ENCODE measurements at regions not wholly inside any gene's neighbourhood (a gene's known extent, or its start where the extent isn't known, plus 50 kb on each side); places are given as distances from the start of the nearest gene placed in this dataset.

DNA sequence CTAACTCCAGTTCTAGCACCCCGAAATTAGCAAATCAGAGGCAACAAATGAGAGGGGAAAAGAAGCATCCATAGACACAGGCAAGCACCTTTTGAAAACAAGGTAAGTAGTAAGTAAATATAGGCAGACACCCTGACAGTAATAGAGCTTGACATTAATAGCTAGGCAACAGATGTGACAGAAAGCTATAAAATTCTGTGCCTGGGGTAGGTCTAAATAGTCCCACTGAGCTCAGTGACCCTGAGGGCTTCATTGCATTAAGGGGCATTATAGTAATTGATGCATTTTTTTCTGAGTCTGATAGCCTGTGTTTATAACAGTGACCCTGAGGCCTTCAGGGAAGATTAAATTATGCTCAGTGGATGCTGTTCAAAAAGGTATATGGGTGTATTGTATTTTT is 197.1 kb downstream of the HIPK3 start:
- intact Hi-C loops (cut with DNase I; ENCODE audit: low total_unique reads): no loop called here
- 33 to 79% methylated on average over 1 of the region's 1 CpG for WGBS, 2 donors
- TF ChIP-seq POLR2A (IDR thresholded peaks at IDR 0.05): no peak
- TF ChIP-seq, protein P1, sequence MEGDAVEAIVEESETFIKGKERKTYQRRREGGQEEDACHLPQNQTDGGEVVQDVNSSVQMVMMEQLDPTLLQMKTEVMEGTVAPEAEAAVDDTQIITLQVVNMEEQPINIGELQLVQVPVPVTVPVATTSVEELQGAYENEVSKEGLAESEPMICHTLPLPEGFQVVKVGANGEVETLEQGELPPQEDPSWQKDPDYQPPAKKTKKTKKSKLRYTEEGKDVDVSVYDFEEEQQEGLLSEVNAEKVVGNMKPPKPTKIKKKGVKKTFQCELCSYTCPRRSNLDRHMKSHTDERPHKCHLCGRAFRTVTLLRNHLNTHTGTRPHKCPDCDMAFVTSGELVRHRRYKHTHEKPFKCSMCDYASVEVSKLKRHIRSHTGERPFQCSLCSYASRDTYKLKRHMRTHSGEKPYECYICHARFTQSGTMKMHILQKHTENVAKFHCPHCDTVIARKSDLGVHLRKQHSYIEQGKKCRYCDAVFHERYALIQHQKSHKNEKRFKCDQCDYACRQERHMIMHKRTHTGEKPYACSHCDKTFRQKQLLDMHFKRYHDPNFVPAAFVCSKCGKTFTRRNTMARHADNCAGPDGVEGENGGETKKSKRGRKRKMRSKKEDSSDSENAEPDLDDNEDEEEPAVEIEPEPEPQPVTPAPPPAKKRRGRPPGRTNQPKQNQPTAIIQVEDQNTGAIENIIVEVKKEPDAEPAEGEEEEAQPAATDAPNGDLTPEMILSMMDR (IDR thresholded peaks at IDR 0.05): no peak
- no peak overlapping the region for H3K4me3 ChIP-seq (ENCODE audit: low read depth, poor library complexity, severe bottlenecking)
- no peak for DNase-seq (ENCODE audit: low spot score in 2 of 2)

- WGBS, 2 donors: 77 to 79% methylated on average over 3 of the region's 3 CpGs
- DNase-seq (ENCODE audit: low spot score in 2 of 2): no peak
Observed at GRCh38 chr11:33452836-33453624, 195.8 kb downstream of the HIPK3 start.

DNA sequence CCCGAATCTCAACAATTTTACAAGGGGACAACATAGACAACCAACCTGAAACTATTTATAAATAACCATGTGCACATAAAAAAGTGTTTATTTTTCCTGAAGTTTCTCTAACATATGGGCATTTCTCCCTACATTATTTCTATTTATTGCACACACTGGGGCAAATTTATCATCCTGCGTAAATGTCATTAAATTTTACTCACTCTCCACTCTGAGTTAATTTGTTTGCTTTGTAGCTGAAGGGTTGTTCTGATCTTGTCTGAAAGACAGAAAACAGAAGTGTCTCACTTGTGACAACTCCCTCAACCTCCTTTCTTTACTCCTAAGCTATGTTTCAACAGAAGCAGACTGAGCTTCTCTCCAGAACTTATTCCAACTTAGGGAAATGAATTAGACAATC is 194.2 kb downstream of the HIPK3 start:
- intact Hi-C loops (cut with DNase I; ENCODE audit: low total_unique reads): no loop called here
- WGBS, 2 donors: 78 to 85% methylated on average over 2 of the region's 2 CpGs
- DNase-seq (ENCODE audit: low spot score in 2 of 2): no peak
- no peak for TF ChIP-seq POLR2A (IDR thresholded peaks at IDR 0.05)
- TF ChIP-seq, protein P1 (IDR thresholded peaks at IDR 0.05): no peak
- no peak overlapping the region for H3K4me3 ChIP-seq (ENCODE audit: low read depth, poor library complexity, severe bottlenecking)

More at GRCh38 chr11:33452836-33453624, 195.8 kb downstream of the HIPK3 start:
- H3K4me3 ChIP-seq (ENCODE audit: low read depth, poor library complexity, severe bottlenecking): no peak overlapping the region
- intact Hi-C loops (cut with DNase I; ENCODE audit: low total_unique reads): no loop called here
- TF ChIP-seq POLR2A (IDR thresholded peaks at IDR 0.05): no peak
- TF ChIP-seq, protein P1 (IDR thresholded peaks at IDR 0.05): no peak

GRCh38 chr11:33449798-33450197 is 192.6 kb downstream of the HIPK3 start:
- WGBS, 2 donors: 89 to 90% methylated on average over 3 of the region's 3 CpGs
- no peak for DNase-seq (ENCODE audit: low spot score in 2 of 2)
- H3K4me3 ChIP-seq (ENCODE audit: low read depth, poor library complexity, severe bottlenecking): no peak overlapping the region
- no peak for TF ChIP-seq POLR2A (IDR thresholded peaks at IDR 0.05)
- TF ChIP-seq, protein P1 (IDR thresholded peaks at IDR 0.05): no peak
- intact Hi-C loops (cut with DNase I; ENCODE audit: low total_unique reads): no loop called here

GRCh38 chr11:33448461-33449130 is 191.4 kb downstream of the HIPK3 start:
- TF ChIP-seq POLR2A (IDR thresholded peaks at IDR 0.05): no peak
- TF ChIP-seq, protein P1 (IDR thresholded peaks at IDR 0.05): no peak
- intact Hi-C loops (cut with DNase I; ENCODE audit: low total_unique reads): no loop called here
- no peak for DNase-seq (ENCODE audit: low spot score in 2 of 2)
- 61 to 70% methylated on average over 5 of the region's 5 CpGs for WGBS, 2 donors
- H3K4me3 ChIP-seq (ENCODE audit: low read depth, poor library complexity, severe bottlenecking): no peak overlapping the region
